HepG2 (cell line): ENCODE measurements at regions not wholly inside any gene's neighbourhood (a gene's known extent, or its start where the extent isn't known, plus 50 kb on each side); places are given as distances from the start of the nearest gene placed in this dataset.

Experiments used
- ATAC-seq: fragments of 200-7000 bp; cut with Tn5 transposase; 3 replicates; pipeline ENCODE4 v1.9.1; 2020; ENCODE audit warnings: mild to moderate bottlenecking, moderate library complexity
- BruUV-seq: library from RNA; stranded (reverse); fragments of 400-500 nt; replicated peaks from 2 replicates; lab custom pipeline; 2021; lab: Mats Ljungman, UMichigan
- CTCF ChIA-PET: fragments of 300-600 bp; formaldehyde crosslinking; extraction: SDS; loops from one replicate; lab custom pipeline; 2021; ENCODE audit warnings: low total read pairs, inconsistent platforms, low intra/inter-chr PET ratio; lab: Yijun Ruan, JAX
- POLR2A ChIA-PET: fragments of 350-600 bp; sonication (Branson Sonifier 250); formaldehyde crosslinking; loops from one replicate; lab custom pipeline; 2020; ENCODE audit warnings: antibody characterized with exemption, inconsistent platforms; lab: Yijun Ruan, JAX
- DNase-seq: peaks from one replicate; pipeline ENCODE4 v3.0.0-alpha.2; 2015; ENCODE audit warnings: low spot score
- FAIRE-seq: peaks from 3 replicates; lab custom pipeline; 2011; peaks lifted over from hg19 to GRCh38; lab: Jason Lieb, UNC
- H2AFZ ChIP-seq: one replicate; pipeline ENCODE4 v1.6.1; 2011; ENCODE audit warnings: low read length, inconsistent platforms
- H3K27ac ChIP-seq: fragments of 300-600 bp; 3 replicates; pipeline ENCODE4 v1.8.0; 2011; ENCODE audit warnings: mixed run types, mild to moderate bottlenecking, mixed read lengths, low read length, inconsistent platforms; ENCODE audit not compliant: insufficient read depth; ENCODE audit errors: extremely low read length
- H3K27me3 ChIP-seq, 2 experiments: fragments of 200-600 bp in 1 of 2; 2 replicates in 1 of 2; 3 replicates in 1 of 2; pipeline versions ENCODE4 v1.6.0 to v1.8.0; 2011; ENCODE audit warnings: low read length in 2 of 2, mild to moderate bottlenecking in 2 of 2, moderate library complexity in 2 of 2, inconsistent platforms in 1 of 2; ENCODE audit not compliant: insufficient read depth in 2 of 2, control insufficient read depth in 1 of 2
- H3K36me3 ChIP-seq, 2 experiments: fragments of 200-600 bp in 1 of 2; replicated peaks in 1 of 2; 2 replicates in 1 of 2; 3 replicates in 1 of 2; pipeline versions ENCODE4 v1.5.1 to v1.8.0; 2011; ENCODE audit warnings: low read length in 2 of 2, inconsistent platforms in 1 of 2; ENCODE audit not compliant: insufficient read depth in 2 of 2, control insufficient read depth in 1 of 2
- H3K4me1 ChIP-seq: 2 replicates; pipeline ENCODE4 v1.5.1; 2012; ENCODE audit warnings: low read length, inconsistent platforms; ENCODE audit not compliant: insufficient read depth
- H3K4me2 ChIP-seq: 2 replicates; pipeline ENCODE4 v1.6.0; 2011; ENCODE audit warnings: low read depth, low read length, inconsistent platforms
- H3K4me3 ChIP-seq, 3 experiments: fragments of 200-600 bp in 1 of 3; sonication (generic), shearing (Covaris generic) in 1 of 3; replicated peaks in 1 of 3; 2 replicates each; pipeline ENCODE4 v1.5.1; 2011 to 2016; ENCODE audit warnings: low read length in 3 of 3, inconsistent platforms in 2 of 3, low read depth in 2 of 3, mild to moderate bottlenecking in 2 of 3, control low read depth in 1 of 3, mixed read lengths in 1 of 3; ENCODE audit not compliant: insufficient read depth in 1 of 3
- H3K79me2 ChIP-seq: one replicate; pipeline ENCODE4 v1.6.1; 2011; ENCODE audit warnings: low read length, inconsistent platforms; ENCODE audit not compliant: insufficient read depth
- H3K9ac ChIP-seq: 2 replicates; pipeline ENCODE4 v1.6.0; 2011; ENCODE audit warnings: mild to moderate bottlenecking, low read depth, low read length, inconsistent platforms; ENCODE audit not compliant: insufficient read depth
- H3K9me3 ChIP-seq: 2 replicates; pipeline ENCODE4 v1.5.1; 2012; ENCODE audit warnings: mild to moderate bottlenecking, low read length
- H4K20me1 ChIP-seq: 2 replicates; pipeline ENCODE4 v1.6.0; 2011; ENCODE audit warnings: inconsistent platforms, mild to moderate bottlenecking, low read length, moderate library complexity; ENCODE audit not compliant: insufficient read depth
- ARID5B ChIP-seq: IDR thresholded peaks from 2 replicates; pipeline ENCODE4 v1.4.0; 2020; ENCODE audit warnings: mild to moderate bottlenecking, missing genetic modification reagents
- HDAC1 ChIP-seq: sonication (generic); formaldehyde crosslinking; IDR thresholded peaks from 2 replicates; pipeline ENCODE4 v1.5.1; 2020; ENCODE audit warnings: mild to moderate bottlenecking, missing genetic modification reagents
- HNRNPH1 ChIP-seq: fragments of 200-400 bp; formaldehyde crosslinking; optimal IDR thresholded peaks from 2 replicates; pipeline ENCODE3; 2017; ENCODE audit warnings: mild to moderate bottlenecking, low read depth, low read length
- KLF16 ChIP-seq, 2 experiments: sonication (generic) in 1 of 2; formaldehyde crosslinking in 1 of 2; IDR thresholded peaks; 2 replicates each; pipeline versions ENCODE4 v1.6.1 to v1.8.0; 2016 to 2023; ENCODE audit warnings: missing genetic modification reagents in 2 of 2, missing compliant biosample characterization in 1 of 2
- LCORL ChIP-seq, 2 experiments: fragments of 450-650 bp in 1 of 2; sonication (generic) in 1 of 2; formaldehyde crosslinking in 1 of 2; IDR thresholded peaks; 2 replicates each; pipeline versions ENCODE4 v1.5.0 to v1.6.1; 2017 to 2020; ENCODE audit warnings: antibody characterized with exemption in 1 of 2, missing genetic modification reagents in 1 of 2
- MLXIP ChIP-seq: sonication (generic); formaldehyde crosslinking; IDR thresholded peaks from 2 replicates; pipeline ENCODE4 v1.9.0; 2021; ENCODE audit warnings: missing genetic modification reagents, borderline replicate concordance
- PLSCR1 ChIP-seq: sonication (generic); formaldehyde crosslinking; IDR thresholded peaks from 2 replicates; pipeline ENCODE4 v1.5.0; 2020; ENCODE audit warnings: missing genetic modification reagents, mild to moderate bottlenecking, borderline replicate concordance
- ZBTB3 ChIP-seq: sonication (generic); formaldehyde crosslinking; IDR thresholded peaks from 2 replicates; pipeline ENCODE4 v1.4.0; 2020; ENCODE audit warnings: low read depth, mild to moderate bottlenecking, moderate library complexity, missing genetic modification reagents, borderline replicate concordance
- ZFP41 ChIP-seq: sonication (generic); formaldehyde crosslinking; IDR thresholded peaks from 2 replicates; pipeline ENCODE4 v1.4.0; 2020; ENCODE audit warnings: mild to moderate bottlenecking, missing genetic modification reagents, borderline replicate concordance
- ZNF441 ChIP-seq: sonication (generic); formaldehyde crosslinking; IDR thresholded peaks from 2 replicates; pipeline ENCODE4 v1.7.0; 2021; ENCODE audit warnings: missing genetic modification reagents, borderline replicate concordance
- ZNF512B ChIP-seq: sonication (generic); formaldehyde crosslinking; IDR thresholded peaks from 2 replicates; pipeline ENCODE4 v1.5.1; 2020; ENCODE audit warnings: missing genetic modification reagents, mild to moderate bottlenecking, borderline replicate concordance
- ZNF558 ChIP-seq: sonication (generic); formaldehyde crosslinking; IDR thresholded peaks from 2 replicates; pipeline ENCODE4 v1.9.0; 2022; ENCODE audit warnings: mild to moderate bottlenecking, missing genetic modification reagents, borderline replicate concordance
- ZNF83 ChIP-seq: sonication (generic); formaldehyde crosslinking; IDR thresholded peaks from 2 replicates; pipeline ENCODE4 v1.4.0; 2020; ENCODE audit warnings: missing genetic modification reagents, mild to moderate bottlenecking, borderline replicate concordance
- WGBS: methylation state at CpG from one replicate; pipeline ENCODE4 v1.1.6; 2017; ENCODE audit warnings: low lambda C conversion rate; 5-methylcytosine and 5-hydroxymethylcytosine counted together
- in situ Hi-C: cut with HindIII; loops from 2 replicates; pipeline ENCODE4 v1.10.0; 2017; ENCODE audit warnings: low pct_unique_long_range_greater_than_20kb; ENCODE audit not compliant: extremely low pct_ligation_motif_present
- intact Hi-C: fragments of 100-400 bp; cut with micrococcal nuclease; formaldehyde crosslinking; loops from one replicate; pipeline ENCODE4 v1.10.0; 2022; ENCODE audit not compliant: unreplicated experiment

- Histone ChIP-seq H3K4me3 (peak overlapping the region in 1 of 3 experiments; percentile 32; a peak in 1 of 6 replicates), H3K9ac (peak overlapping the region; percentile 31; the same call in 1 of the 2 replicates), H4K20me1 (no peaks in the 10 kb centered on the region), H3K27ac (no peak overlapping the region), H3K4me2 (peak overlapping the region; percentile 61), H3K79me2 (no peaks in the 10 kb centered on the region), H2AFZ (no peak overlapping the region), H3K36me3 (no peaks in the 10 kb centered on the region), H3K9me3 (no peaks in the 10 kb centered on the region), H3K27me3 (0 out of 5 replicates have a peak, but pooled peaks cover 0 to 5% of the 10 kb centered on the region in 2 experiments), H3K4me1 (peaks cover 67% of the 10 kb centered on the region)
- ChIA-PET POLR2A (interaction anchor here (0.6 kb wide), 1 partner anchor 42 kb away, joined by 3 read pairs; no protein-coding TSS in a partner anchor), CTCF (no interaction called here)
- in situ Hi-C loops = no loop called here
- intact Hi-C loops = no loop called here
- FAIRE-seq (no peak), DNase-seq (no peak), ATAC-seq (peak; percentile 51)
- 6% methylated on average over 6 of the region's 6 CpGs for WGBS
- BruUV-seq = no TSS peak
- no peak for TF ChIP-seq LCORL (IDR thresholded peaks at IDR 0.05)
- 0 out of 2 replicates have a peak, but pooled peaks have one; percentile 57 for TF ChIP-seq LCORL (CRISPR knock-in tag; IDR thresholded peaks at IDR 0.05)
- TF ChIP-seq HNRNPH1 = no peak
- no peak for TF ChIP-seq MLXIP (CRISPR knock-in tag)
- TF ChIP-seq HDAC1 = no peak
- TF ChIP-seq ZNF558 (CRISPR knock-in tag) = no peak
- no peak for TF ChIP-seq PLSCR1 (CRISPR knock-in tag)
- TF ChIP-seq ZFP41 (CRISPR knock-in tag) = 0 out of 2 replicates have a peak, but pooled peaks have one; percentile 23
- no peak for TF ChIP-seq KLF16 (CRISPR knock-in tag; IDR thresholded peaks at IDR 0.05)
- no peak for TF ChIP-seq ZBTB3 (CRISPR knock-in tag)
- no peak for TF ChIP-seq ZNF512B (CRISPR knock-in tag)
- 0 out of 2 replicates have a peak, but pooled peaks have one; percentile 11 for TF ChIP-seq ARID5B (CRISPR knock-in tag)
- TF ChIP-seq ZNF441 (CRISPR knock-in tag) = no peak
- peak; percentile 63; the same call in 1 of the 2 replicates for TF ChIP-seq ZNF83 (CRISPR knock-in tag)
Measured at GRCh38 chr16:14357328-14357727, 272.7 kb downstream of the PARN start.
